ENCODE measurements at regions not wholly inside any gene's neighbourhood (a gene's known extent, or its start where the extent isn't known, plus 50 kb on each side); places are given as distances from the start of the nearest gene placed in this dataset.

GRCh38 chrX:23276475-23276874 is 58.2 kb upstream of the PTCHD1 start:
- TF ChIP-seq CTCF (IDR thresholded peaks at IDR 0.05) (no peak), POLR2A (IDR thresholded peaks at IDR 0.05) (no peak), POLR2AphosphoS5 (IDR thresholded peaks at IDR 0.05) (no peak)

Measured in prostate gland (tissue), 2 donors.